Inferior parietal cortex (tissue), 1 donor: ENCODE measurements at regions not wholly inside any gene's neighbourhood (a gene's known extent, or its start where the extent isn't known, plus 50 kb on each side); places are given as distances from the start of the nearest gene placed in this dataset.

Experiments used
- DNase-seq: peaks from one replicate; pipeline ENCODE4 v3.0.0-alpha.2; 2016; ENCODE audit errors: extremely low spot score

GRCh38 chr3:40701016-40701588 is 176.3 kb downstream of the ZNF621 start:
- DNase-seq = no peak

DNA sequence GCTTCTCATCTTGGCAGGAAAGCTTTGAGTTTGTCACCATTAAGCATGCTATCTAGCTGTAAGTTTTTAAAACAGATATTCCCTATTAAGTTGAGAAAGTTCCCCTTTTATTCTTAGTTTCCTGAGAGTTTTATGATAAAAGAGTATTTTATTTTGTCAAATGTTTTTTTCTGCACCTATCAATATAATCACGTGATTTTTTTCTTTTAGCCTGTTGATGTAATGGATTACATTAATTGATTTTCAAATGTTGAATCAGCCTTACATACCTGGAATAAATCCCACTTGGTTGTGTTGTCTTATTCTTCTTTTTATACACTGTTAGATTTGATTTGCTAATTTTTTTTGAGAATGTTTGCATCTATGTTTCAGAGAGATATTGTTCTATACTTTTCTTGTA is 179.5 kb downstream of the ZNF621 start:
- no peak for DNase-seq

- DNase-seq = no peak
Observed at GRCh38 chr3:40705663-40706062, 180.9 kb downstream of the ZNF621 start.

GRCh38 chr3:40713306-40713705 is 188.5 kb downstream of the ZNF621 start:
- DNase-seq = no peak

DNA sequence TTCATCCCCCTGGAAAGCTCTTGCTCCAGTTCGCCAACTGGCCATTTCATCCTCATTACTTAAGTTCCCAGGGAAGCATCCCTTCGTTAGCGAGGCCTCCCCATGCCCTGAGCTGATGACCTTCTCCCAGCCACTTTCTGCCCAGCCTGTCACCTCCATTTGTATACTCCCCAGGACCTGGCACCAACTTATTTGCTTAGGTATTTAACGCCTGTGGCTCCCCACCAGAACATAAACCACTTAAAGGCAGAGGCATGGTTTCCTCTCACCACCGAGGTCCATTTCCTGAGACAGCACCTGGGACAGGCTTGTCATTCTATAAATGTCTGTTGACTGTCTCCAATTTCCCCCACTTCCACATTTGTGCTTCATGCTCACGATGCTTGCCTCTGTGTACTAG is 189.0 kb downstream of the ZNF621 start:
- no peak for DNase-seq

- DNase-seq = no peak
Observed at GRCh38 chr3:40714771-40715345, 190.1 kb downstream of the ZNF621 start.

GRCh38 chr3:40715551-40715950 is 190.8 kb downstream of the ZNF621 start:
- no peak for DNase-seq

DNA sequence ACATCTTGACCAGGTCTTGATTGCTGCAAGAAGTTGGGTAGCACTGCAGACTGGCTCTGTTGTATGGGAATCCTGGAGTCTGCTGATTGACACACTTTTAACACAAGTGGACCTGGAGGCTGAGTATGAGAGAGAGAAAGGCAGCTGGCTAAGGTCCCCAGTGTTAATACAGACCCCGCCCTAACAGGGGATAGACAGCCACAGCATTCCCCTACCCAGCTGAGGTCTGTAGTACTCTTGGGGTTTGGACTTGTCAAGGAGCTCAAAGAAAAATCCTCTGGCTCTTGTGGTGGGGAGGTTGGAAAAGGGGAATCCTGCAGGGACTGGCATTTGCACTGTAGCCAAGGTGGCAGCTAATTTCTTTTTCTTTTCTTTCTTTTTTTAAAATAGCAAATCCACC is 192.7 kb downstream of the ZNF621 start:
- DNase-seq = no peak

- DNase-seq = no peak
Observed at GRCh38 chr3:40718209-40718608, 193.4 kb downstream of the ZNF621 start.

DNA sequence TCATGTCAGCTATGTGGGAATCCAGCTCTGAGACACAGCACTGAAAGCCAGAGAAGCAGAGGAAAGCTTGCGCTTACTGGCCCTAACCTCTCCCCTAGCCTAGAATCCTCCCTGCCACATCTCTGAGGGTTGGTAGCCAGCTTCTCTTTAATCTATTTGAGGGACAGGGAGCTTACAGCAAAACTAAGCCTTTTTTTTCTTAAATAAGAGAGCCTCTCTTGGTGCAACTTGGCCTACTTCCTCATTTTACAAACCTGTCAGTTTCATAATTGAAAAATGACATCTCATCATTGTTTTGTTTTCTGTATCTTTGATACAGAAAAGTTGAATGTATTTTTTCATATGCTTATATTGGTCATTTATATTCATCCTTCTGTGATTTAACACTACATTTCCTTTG is 193.9 kb downstream of the ZNF621 start:
- DNase-seq = no peak

- DNase-seq = no peak
Observed at GRCh38 chr3:40719660-40720287, 195.0 kb downstream of the ZNF621 start.

- DNase-seq = no peak
Observed at GRCh38 chr3:40720341-40720740, 195.6 kb downstream of the ZNF621 start.

GRCh38 chr3:40720863-40721262 is 196.1 kb downstream of the ZNF621 start:
- DNase-seq = no peak

DNA sequence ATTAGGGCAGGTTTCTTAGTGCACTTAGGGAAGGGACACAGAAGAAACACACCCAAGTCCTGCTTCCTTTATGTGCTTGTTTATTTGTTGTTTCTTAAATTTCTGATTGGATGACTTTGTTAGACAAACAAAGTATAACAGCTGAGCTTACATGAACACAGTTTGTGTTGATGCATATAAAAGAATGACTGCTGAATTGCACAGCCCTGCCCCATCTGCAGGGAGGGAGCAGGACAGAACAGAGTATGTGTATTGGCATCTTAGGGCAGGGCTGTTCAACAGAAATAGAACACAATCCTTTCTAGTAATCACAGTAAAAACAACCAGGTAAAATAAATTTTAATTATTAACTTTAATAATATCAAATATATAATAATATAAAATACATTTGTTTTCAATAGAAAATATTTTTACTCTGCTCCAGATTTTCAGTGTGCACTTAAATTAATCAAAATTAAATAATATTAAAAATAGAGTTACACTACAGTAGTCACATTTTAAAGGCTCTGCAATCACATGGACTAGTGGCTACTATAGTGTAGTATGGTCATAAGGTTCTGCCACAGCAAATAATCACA is 198.4 kb downstream of the ZNF621 start:
- DNase-seq = no peak

DNA sequence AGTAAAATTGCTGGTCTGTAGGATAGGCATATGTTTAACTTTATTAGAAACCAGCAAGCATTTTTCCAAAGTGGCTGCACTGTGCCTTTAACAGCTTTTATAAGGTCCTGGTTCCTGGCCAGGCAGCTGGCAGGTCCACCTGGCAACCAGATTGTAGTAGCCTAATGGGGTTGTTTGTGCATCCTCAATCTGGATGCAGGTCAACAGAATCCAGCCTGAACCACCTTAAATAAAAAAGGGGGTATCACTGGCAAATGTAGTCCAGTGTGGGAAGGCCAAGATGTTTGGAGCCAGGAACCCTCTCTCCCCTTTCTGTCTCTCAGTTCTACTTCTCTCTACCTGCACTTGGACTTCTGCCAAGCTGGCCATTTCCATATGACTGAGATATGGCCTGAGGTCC is 200.3 kb downstream of the ZNF621 start:
- DNase-seq = no peak

DNA sequence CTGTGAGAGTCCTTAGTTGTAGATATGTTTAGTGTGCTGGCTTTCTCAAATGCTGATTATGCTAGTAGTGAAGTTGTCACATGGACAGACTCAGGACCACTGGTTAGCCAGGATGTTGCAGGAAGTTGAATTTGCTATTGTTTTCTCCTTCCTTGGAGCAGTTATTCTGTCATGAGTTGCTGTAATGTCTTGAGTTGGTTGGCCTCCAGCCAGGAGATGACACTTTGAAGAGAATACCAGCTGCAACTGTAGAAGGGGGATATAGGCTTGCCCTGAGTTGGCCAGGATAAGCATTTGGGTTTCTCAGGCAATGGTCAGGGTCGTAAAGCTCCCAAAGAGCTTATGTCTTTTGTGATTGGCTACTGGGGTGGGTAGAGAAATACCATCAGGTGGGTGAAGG is 206.7 kb downstream of the ZNF621 start:
- DNase-seq = no peak

GRCh38 chr3:40736943-40737342 is 212.2 kb downstream of the ZNF621 start:
- DNase-seq = no peak

DNA sequence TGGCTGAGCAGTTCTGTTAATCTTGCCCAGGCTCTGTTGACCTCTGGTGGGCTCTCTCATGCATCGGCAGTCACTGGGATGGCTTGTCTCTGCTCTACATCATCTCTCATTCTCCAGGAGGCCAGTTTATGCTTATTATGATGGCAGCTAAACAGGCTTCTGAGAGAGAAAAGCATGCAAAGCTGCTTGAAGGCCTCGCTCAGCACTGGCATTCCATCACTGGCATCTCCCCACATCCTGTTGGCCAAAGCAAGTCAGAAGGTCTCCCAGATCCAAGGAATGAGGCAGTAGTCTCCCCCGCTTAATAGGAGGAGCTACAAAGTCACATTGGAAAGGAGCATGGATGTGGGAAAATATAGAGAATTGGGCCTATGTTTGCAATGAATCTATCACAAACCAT is 212.6 kb downstream of the ZNF621 start:
- DNase-seq = no peak

DNA sequence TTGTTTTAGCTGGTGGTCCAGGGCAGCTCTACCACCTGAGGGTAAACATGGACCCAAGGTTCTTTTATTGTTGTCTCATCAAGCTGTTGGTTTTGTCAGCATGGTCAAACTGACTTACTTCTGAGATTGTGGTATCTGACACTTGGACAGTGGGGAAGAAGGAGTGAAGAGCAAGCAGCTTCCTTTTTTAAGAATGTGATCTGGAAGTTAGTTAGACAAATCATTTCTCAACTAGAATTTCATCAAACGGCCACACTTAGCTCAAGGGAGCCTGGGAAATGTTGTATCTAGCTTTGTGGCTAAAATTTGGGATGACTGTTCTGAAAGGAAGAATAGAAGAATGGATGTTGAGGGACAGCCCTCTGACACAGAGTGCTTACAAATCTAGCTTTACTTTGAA is 215.2 kb downstream of the ZNF621 start:
- DNase-seq = no peak

GRCh38 chr3:40741729-40742128 is 217.0 kb downstream of the ZNF621 start:
- peak; percentile 63 for DNase-seq

DNA sequence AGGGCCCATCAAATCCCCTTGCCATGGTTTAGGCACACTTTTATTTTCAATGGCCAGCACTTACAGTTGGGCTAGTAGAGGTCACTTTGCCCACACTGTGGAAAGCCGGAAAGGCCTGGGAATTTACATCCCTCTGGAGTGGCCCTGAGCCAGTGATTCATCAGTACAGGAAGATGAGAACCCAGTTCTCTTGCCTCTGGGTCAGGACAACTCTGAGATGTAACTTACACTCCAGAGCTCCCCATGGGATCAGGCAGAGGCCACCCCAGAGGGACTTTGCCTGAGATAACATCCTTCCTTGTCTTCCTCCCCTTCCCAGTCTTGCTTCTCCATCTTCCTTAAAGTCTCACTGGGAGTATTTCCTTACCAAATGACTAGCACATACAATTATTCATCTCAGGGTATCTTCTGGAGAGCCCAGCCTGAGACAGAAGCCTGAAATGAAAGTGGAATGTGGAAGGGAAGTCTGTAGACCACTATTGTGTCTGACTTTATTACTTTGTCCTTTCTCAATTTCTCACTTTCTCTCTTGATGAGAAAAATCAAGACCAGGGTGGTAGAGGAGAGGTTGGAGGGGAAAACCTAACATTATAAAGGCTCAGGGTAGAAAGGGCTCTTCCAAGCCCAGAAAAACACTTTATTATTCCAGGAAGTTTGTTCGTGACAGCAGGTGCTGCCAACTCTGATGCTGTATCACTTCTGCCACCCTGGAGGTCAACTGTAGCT is 220.8 kb downstream of the ZNF621 start:
- DNase-seq = no peak

- no peak for DNase-seq
Observed at GRCh38 chr3:40751666-40752065, 226.9 kb downstream of the ZNF621 start.

- no peak for DNase-seq
Observed at GRCh38 chr3:40752492-40752891, 227.7 kb downstream of the ZNF621 start.
